Retinal pigment epithelial cell (primary cell): ENCODE measurements at regions not wholly inside any gene's neighbourhood (a gene's known extent, or its start where the extent isn't known, plus 50 kb on each side); places are given as distances from the start of the nearest gene placed in this dataset.

Experiments used
- DNase-seq: peaks from one replicate; pipeline ENCODE4 v3.0.0-alpha.2; 2010; ENCODE audit warnings: low read depth
- H3K4me3 ChIP-seq: 2 replicates; pipeline ENCODE4 v1.5.1; 2011; ENCODE audit warnings: mild to moderate bottlenecking, low read length, control low read depth, moderate library complexity
- TF ChIP-seq, protein P1 (sequence below): conservative IDR thresholded peaks from 2 replicates; pipeline ENCODE4 v1.5.1; 2011; ENCODE audit warnings: low read depth, low read length, control low read depth, inconsistent platforms

DNA sequence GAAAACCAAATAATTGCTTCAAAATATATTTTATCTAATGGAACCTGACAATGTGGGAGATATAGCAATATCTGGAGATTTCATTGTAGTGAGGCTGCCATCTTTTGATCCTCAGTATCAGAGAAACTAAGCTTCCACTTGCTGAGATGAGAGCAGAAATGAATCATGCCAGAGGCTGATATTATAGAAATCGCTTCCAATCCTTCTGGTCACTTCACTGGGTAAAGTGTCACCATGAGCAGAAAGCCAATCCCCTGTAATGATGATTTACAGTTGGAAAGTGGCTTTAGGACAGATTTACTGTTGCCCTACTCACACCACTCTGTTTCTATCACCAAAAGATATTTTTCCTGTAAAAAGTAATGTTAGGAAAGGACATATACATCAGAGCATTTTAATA lies 365.0 kb upstream of the VRK2 start:
- H3K4me3 ChIP-seq, result no peak overlapping the region
- DNase-seq, result no peak
- TF ChIP-seq, protein P1, sequence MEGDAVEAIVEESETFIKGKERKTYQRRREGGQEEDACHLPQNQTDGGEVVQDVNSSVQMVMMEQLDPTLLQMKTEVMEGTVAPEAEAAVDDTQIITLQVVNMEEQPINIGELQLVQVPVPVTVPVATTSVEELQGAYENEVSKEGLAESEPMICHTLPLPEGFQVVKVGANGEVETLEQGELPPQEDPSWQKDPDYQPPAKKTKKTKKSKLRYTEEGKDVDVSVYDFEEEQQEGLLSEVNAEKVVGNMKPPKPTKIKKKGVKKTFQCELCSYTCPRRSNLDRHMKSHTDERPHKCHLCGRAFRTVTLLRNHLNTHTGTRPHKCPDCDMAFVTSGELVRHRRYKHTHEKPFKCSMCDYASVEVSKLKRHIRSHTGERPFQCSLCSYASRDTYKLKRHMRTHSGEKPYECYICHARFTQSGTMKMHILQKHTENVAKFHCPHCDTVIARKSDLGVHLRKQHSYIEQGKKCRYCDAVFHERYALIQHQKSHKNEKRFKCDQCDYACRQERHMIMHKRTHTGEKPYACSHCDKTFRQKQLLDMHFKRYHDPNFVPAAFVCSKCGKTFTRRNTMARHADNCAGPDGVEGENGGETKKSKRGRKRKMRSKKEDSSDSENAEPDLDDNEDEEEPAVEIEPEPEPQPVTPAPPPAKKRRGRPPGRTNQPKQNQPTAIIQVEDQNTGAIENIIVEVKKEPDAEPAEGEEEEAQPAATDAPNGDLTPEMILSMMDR, result no peak

GRCh38 chr2:57685032-57685431 lies 361.6 kb upstream of the VRK2 start:
- no peak for DNase-seq
- H3K4me3 ChIP-seq, result no peak overlapping the region
- TF ChIP-seq, protein P1, result no peak

DNA sequence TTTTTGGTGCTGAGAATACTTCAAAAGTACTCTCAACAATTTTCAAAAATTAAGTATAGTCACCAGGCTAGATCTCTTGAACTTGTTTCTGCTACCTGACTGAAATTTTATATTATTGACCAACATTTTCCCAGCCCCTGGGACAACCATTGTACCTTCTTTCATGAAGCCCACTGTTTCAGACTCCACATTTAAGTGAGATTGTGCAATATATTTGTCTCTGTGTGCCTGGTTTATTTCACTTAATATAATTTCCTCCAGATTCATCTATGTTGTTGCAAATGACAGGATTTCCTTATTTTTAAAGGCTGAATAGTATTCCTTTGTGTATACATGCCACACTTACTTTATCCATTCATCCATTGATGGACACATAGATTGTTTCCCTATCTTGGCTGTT lies 354.2 kb upstream of the VRK2 start:
- no peak overlapping the region for H3K4me3 ChIP-seq
- DNase-seq, result no peak
- TF ChIP-seq, protein P1, result no peak

- no peak overlapping the region for H3K4me3 ChIP-seq
- TF ChIP-seq, protein P1, result no peak
- no peak for DNase-seq
These were observed 353.4 kb upstream of the VRK2 start for GRCh38 chr2:57693177-57693576.

DNA sequence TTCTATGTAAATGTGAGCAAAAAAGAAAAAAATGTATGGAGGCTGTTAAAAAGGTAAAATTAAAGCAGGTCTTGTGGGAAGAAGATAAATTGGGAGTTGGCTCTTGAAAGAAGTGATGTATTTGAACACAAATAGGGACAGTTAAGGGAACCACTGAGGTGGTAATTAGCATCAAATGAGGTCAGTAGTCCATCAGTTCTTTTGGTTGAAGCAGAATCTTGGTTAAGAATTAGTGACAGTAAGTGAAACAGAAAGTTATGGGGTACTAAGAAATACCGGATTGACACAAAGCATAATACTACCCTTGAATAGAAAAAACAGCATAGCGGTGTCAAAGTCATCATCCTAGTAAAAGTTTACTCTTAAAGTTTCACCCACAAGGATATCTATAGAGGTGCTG lies 352.6 kb upstream of the VRK2 start:
- TF ChIP-seq, protein P1, result no peak
- DNase-seq, result no peak
- H3K4me3 ChIP-seq, result no peak overlapping the region

GRCh38 chr2:57696016-57696415 lies 350.6 kb upstream of the VRK2 start:
- TF ChIP-seq, protein P1, result no peak
- peak; percentile 8 for DNase-seq
- no peak overlapping the region for H3K4me3 ChIP-seq

- TF ChIP-seq, protein P1, result no peak
- no peak for DNase-seq
- no peak overlapping the region for H3K4me3 ChIP-seq
These were observed 348.2 kb upstream of the VRK2 start for GRCh38 chr2:57698392-57698791.
